HG03139 (cell line): ENCODE measurements at regions not wholly inside any gene's neighbourhood (a gene's known extent, or its start where the extent isn't known, plus 50 kb on each side); places are given as distances from the start of the nearest gene placed in this dataset.
"Not testable (repeated sequence)": the region's sequence is repeated elsewhere in the genome, so short reads cannot be mapped to it uniquely, and the experiment has no call there.

Source experiments
- ATAC-seq: cut with Tn5 transposase; IDR thresholded peaks from one replicate; pipeline ENCODE4 v1.9.1; 2021; ENCODE audit not compliant: unreplicated experiment

DNA sequence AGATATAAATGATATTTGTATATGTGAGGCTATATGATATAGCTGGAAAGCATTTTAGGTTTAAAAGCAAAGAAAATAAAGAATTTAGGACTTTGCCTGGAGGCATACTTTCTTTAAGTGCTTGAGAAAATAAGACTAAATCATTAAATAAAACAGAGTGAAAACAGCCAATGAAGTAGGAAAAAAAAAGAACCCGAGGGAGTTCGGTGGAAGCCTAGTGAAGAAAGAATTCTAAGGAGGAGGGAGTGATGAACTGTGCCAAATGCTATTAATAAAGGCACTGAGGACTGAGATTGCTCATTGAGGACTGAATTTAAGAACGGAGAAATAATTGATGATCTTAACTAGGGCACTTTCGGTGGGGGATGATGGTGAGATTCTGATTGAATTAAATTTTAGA lies 573.5 kb downstream of the DSC3 start:
- ATAC-seq, result no peak

DNA sequence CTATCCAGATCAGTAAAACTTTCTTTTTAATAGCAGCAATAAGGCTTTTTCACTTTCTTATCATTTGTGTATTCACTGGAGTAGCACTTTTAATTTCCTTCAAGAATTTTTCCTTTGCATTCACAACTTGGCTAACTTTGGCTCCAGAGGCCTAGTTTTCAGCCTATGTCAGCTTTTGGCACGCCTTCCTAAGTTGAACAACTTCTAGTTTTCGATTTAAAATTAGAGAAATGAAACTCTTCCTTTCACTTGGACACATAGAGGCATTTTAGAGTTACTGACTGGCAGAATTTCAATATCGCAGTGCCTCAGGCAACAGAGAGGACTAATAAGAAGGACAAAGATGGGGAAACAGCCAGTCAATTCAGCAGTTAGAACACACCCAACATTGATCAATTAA lies 577.4 kb downstream of the DSC3 start:
- ATAC-seq, result no peak

DNA sequence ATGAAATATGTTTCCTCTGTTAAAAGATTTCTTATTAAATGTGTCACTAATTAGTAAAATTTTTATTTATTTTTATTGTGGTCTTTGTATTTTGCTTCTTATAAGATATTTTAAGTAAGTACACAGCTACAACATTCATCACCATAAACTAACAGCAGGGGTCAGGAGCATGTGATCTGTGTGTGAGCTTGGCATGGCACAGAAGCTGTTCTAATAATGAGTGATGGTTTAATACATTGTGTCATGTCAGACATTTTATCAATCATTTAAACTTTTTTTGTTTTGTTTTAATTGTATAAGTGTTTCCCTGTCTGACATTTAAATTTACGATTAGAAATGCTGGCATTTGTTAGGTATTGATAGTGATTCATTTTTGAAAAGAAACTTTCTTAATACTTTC lies 585.4 kb downstream of the DSC3 start:
- ATAC-seq, result no peak

DNA sequence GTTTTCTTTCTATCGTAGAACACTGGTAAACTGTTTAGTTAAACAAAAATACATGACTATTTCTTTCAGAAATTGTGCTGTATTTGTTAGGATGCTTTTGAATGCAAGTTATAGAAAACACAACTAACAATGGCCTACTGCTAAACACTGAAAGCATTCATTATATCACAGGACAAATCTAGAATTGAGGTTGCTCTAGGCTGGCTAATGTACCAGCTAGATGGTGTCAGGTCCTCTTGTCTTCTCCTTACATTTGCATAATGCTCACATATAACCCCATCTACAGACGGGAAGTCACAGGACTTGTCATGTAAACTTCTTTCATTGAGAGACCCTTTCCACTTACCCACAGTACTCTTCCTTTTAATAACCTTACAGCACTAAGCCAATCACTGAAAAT lies 586.8 kb downstream of the DSC3 start:
- no peak for ATAC-seq

DNA sequence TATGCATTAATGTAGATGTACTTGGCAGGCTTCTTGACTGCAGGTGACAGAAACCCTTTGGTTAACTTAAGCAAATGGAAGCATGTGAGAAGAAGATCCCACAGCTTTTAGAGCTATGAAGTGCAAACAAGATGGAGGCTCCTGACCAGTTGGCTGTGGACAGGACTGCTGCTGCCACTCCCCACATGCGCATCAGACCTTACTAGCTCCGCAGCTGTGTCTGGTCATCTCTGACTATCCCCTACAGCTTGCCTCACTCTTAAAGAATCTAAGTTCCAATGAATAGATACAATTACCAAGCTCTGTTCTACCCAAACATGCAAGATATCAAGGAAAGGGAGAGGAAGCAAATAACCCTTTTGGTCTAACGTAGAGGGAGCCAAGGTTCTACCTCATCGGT lies 587.6 kb downstream of the DSC3 start:
- ATAC-seq, result no peak

DNA sequence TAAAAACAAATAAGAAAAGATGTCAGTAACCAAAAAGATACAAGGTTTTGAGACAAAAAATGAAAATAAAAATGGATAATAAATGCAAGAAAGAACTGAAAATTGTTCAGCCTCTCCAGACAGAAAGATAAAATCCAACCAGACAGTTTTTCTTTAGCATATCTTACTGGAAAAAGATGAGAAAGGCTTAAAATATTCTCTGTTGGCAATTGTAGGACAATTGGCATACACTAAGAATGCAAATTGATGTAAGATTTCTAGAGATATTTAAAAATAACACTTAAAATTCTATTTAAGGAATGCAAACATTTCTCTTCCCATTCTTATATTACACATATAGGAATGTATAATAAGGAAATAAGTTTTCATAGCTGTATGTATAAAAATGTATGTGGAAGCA lies 590.6 kb downstream of the DSC3 start:
- ATAC-seq, result no peak

DNA sequence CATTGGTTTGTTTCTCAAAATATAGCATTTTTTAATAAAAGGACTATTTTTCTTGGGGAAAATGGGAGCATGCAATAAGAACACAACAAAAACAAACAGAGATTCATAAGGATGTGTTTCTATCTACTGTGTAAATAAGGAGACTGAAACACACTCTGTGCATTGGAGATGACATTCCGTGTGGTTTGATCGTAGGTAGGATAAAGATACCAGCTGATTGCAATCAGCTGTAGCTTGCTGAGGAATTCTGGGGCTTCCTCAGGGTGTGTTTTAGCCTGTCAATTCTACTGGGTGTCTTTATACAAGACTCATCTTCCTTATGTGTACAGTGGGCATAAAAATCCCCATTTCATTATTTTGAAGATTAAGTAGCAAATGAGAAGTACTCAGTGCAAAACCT lies 591.6 kb downstream of the DSC3 start:
- no peak for ATAC-seq

DNA sequence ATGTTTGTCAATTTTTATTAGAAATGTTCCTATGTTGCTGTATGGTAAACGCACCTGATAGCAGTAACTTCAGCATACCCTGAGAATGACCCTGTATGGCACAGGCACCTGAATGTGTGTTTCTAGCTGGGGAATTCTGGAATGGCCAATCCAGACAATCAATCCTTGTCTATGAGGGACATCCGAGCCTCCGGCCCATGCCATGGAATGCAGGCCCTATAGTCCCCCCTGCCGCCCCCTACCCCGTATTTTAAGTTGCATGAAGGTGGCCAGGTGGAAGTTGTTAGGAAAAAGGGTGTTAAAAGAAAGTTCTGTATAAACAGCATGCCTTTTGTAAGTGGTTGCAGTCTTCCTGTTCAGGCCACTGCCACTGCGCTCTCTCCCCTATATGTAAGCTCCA lies 595.9 kb downstream of the DSC3 start:
- ATAC-seq, result no peak

DNA sequence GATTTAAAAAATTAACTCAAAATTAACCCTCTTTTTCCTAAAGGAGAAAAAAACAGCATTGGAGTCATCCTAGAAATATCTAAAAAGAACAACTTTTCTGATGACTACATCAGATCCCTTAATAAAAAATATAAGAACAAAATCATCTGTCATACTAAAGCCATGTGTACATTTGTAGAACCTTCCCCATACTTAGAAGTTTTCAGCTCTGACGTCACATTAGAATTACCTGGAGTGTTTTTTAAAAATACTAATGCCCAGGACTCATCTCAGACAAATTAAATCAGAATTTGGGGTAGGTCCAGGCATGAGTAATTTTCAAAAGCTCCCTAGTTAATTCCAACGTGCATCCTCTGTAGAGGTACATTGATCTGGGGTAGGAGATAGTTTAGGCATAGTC lies 598.0 kb downstream of the DSC3 start:
- ATAC-seq, result no peak

DNA sequence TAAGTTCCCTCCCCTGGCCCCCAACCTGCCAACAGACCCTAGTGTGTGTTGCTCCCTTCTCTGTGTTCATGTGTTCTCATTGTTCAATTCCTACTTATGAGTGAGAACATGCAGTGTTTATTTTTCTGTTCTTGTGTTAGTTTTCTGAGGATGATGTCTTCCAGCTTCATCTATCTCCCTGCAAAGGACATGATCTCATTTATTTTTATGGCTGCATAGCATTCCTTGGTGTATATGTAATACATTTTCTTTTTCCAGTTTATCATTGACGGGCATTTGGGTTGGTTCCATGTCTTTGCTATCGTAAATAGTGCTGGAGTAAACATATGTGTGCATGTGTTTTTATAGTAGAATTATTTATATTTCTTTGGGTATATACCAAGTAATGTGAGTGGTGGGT lies 602.2 kb downstream of the DSC3 start:
- no peak for ATAC-seq

DNA sequence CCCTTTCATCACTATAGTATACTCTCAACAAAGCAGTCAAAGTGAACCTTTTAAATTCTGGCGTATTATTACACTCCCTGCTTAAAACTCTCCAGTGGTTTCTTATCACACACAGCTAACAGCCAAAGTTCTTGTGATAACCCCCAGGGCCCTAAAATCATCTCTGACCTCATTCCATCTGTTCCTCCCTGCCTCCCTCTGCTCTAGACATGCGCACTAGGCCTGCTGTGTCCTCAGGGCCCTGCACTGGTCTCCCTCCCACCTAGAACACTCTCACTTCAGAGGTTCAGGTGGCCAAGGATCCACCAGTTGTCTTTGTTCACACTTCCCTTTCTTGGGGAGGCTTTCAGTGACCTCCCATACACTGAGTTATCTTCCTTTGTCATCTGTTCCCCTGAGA lies 603.4 kb downstream of the DSC3 start:
- no peak for ATAC-seq

DNA sequence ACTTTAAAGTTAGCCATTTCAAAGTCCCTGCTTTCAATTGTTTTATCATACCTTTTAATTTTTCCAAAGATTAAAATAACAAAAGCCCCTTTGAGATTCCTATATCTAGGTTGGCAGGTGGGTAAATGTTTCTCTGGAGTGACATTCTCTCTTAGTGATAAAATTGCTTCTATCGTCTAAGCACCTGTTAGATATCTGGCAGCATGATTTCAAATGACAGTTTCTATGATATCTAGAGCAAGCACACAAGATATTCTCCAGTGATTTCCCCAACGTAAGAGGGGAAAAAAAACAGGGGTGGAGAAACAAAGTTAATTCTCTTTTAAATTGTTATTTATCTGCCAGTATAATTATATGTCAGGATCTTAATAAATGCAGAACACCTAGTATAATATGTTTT lies 610.2 kb downstream of the DSC3 start:
- no peak for ATAC-seq

DNA sequence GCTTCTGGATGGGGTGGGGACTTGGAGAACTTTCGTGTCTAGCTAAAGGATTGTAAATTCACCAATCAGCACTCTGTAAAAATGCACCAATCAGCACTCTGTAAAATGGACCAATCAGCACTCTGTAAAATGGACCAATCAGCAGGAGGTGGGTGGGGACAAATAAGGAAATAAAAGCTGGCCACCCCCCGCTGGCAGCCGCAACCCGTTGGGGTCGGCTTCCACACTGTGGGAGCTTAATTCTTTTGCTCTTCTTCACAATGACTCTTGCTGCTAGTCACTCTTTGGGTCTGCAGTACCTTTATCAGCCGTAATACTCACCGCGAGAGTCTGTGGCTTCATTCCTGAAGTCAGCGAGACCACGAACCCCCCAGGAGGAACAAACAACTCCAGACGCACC lies 623.1 kb downstream of the DSC3 start:
- ATAC-seq, result not testable (repeated sequence)

DNA sequence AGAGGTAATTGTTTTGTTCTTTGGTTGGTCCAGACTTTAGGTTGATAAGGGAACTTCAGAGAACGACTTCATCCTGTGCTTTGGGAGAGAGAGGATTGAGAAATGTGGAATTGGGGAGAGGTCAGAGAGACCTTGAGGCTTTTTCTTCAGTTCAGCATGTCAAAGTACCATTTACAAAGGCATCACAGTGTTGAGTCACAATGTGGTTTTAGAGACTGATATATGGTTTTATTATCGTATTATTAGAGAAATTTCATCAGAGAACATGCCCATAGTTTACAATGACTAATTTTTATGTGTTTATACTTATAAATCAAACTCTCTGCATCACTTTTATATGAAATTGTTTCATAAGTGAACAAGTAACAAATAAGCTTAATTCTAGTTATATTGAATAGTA lies 626.6 kb downstream of the DSC3 start:
- ATAC-seq, result no peak

DNA sequence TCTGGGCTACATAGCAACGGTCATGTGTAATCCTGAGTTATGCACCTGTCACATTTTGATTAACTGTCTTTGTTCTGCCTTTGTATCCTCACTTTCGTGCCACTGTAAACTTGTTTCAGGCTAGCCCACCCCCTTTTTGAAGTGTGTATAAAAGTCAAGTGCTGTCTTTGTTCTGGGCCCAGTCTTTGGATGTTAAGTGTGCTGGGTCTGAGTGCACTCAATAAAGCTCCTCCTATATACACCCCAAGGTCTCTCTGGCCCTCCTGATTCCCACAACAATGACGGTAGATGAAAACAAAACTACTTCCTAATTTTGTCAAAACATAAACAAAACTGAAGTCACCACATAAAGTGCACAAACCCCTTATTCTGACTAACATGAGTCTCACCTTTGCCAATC lies 633.4 kb downstream of the DSC3 start:
- no peak for ATAC-seq

DNA sequence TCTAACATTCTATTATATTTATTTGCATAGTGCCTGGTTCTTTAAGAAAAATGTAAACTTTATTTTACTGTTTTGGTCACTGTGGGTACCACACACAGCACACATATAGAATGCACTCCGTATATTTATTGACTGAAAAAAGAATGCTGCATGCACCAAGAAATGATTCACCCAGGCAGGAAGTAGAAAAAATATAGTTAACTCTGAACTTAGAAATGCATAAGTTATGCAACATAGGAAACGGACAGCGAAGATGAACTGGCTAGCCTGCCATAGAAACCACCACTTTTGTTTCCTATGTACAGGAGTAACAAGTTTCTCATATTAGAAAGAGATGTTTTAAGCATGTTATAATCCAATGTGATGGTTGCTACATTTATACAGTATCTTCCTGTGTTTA lies 635.8 kb downstream of the DSC3 start:
- ATAC-seq, result no peak

DNA sequence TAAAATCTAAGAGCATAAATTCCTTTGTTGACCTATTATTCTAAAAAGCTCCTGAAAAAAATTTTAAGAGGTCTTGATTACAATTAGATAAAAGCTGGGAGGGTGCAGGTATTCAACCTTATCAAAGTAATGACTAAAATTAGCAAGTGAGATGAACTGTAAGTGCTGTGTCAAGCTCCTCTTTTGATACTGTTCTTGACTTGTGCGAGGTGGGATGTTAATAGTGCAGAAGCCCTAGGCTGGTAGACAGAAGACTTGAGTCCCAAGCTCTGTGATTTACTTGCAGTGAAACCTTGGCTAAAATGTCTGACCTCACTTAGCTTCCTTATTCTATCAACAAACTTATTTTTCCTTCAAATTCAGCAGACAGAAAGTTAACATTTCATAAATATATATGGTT lies 637.5 kb downstream of the DSC3 start:
- no peak for ATAC-seq

DNA sequence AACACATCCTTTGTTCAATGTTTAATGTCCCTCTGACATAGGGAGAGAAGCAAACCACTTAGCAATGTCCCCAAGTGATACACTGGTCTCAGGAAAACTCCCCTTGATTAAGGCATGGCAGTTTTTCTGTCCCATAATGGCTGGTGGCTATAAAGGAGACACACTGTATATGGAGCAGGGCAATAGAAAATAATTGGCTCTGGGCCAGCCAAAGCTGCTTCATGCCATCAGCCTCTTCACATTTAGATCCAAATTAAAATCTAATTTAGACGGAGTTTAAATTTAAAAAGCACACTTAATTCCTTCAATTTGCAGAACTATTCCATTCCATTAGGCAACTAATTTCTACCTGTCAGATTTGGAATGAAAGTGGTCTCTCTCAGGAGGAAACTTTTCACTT lies 638.1 kb downstream of the DSC3 start:
- ATAC-seq, result no peak

DNA sequence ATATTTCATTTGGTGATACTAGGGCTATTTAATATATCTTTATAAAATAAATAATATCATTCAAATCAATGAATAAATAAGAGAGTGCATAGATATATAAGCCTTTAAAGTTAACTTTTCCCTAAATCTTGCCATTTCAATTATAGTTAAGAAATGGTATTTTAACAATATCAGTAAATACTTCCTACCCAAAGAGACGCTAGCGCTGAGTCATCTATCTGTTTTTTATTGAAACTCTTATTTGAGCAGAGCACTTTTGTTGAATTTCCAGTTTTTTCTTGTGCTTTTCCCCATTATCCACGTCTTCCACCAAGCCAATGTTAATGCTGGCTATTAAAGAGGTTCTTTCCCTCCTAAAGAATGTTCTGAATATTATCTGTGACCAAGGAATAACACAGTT lies 639.3 kb downstream of the DSC3 start:
- ATAC-seq, result no peak

DNA sequence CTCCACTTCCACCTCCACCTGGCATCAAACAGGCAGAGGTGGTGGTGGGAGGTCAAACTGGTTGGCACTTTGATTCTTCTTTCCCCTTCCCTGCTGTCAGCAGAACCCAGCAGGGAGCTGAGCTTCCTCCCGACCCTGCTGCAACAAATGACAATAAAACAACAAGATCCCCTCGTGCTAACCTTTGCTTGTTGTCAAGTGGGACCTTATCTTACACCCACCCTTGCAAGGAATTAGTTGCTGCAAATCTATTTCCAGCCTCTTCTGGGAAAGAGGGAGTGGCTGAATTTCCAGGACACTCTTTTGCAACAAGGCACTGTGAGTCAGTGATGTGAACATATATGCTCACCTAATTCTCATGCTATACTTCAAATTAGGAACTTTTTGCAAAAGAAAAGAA lies 655.1 kb downstream of the DSC3 start:
- no peak for ATAC-seq

DNA sequence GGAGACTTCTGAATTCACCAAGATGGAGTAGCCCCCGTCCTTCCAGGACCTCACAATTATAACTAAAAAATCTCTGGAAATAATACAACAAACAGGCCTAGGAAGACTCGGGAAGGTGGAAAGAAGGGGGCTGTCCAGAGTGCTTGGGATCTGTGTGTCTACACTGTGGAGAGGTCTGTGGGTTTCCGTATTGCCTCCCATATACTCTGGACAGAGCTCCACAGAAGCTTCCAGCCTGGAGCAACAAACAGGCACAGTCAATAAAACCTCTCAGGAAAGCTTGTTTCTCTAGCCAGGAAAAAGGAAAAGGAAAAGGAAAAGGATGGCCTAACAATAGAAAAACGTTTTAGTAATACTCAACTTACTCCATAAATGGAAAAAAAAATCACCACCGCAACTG lies 655.9 kb downstream of the DSC3 start:
- no peak for ATAC-seq

DNA sequence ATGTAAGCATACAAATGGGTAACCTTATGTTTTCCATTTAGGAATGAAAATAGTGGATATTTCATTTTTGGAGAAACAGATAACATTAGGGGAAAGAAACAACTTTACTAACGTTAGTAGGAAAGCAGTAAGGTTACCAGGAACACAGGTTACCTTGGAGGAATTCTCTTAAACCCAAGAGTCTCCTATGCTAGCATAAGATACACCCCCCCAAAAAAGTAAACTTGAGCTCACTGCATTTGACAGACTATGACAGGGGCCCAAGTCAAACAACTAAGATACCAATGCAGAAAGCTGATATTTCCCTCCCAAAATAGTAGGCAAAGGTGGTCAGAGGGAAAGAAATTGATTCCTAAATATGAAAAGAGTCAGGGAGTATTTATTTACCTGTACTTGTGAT lies 656.9 kb downstream of the DSC3 start:
- no peak for ATAC-seq

DNA sequence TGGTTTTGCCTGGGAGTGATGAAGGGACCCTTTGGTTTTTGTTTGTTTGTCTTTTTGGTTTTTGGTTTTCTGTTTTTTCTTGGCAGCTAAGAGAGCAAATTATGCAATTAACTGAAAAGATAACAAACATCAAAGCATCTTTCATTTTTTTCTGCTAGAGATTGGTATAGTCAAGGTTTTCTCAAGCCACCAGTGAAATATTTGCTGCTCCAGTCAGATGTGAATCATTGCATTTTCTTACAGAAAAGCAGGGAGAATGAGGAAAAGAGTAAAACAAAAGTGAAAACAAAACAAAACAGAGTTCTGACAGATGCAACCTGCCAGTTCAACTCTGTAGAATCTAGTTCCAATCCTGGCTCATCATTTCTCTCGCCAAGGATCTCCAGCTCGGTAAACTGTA lies 660.7 kb downstream of the DSC3 start:
- ATAC-seq, result no peak

DNA sequence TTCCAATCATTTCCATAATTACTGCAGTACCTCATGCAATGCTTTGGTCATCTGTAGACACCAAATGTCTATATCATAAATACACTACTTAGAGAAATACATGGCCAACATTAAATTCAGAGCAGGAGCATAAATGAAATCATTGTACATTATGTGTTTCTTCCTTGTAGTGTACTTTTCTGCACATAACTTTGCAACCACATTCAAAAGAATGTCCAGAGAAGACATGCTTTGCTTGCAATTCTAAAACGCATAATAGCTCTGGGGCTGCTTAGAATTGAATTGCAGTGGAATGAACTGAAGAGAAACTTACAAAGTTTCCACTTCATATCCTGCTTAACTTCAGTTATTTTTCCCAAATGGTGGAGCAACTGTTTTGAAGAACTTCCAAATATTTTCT lies 664.4 kb downstream of the DSC3 start:
- ATAC-seq, result no peak
